ENCODE measurements at regions not wholly inside any gene's neighbourhood (a gene's known extent, or its start where the extent isn't known, plus 50 kb on each side); places are given as distances from the start of the nearest gene placed in this dataset.

GRCh38 chr5:166725593-166725992 lies 1565.9 kb upstream of the WWC1 start:
- FAIRE-seq (no peak), DNase-seq (ENCODE audit: low read depth, low spot score) (no peak)
- no peak overlapping the region for H3K27ac ChIP-seq (ENCODE audit: insufficient read depth, low read depth, low read length)
- H3K9ac ChIP-seq (replicated peaks; ENCODE audit: extremely low read depth, insufficient read depth, low read length), result no peak overlapping the region
- no peak overlapping the region for H3K4me3 ChIP-seq (replicated peaks in 1 of 3; ENCODE audit: insufficient read depth in 1 of 3, low read depth in 1 of 3, low read length in 3 of 3)
- no peaks in the 10 kb centered on the region for H4K20me1 ChIP-seq (replicated peaks; ENCODE audit: control insufficient read depth, extremely low read depth, insufficient read depth, low read length)
- no peak overlapping the region for H2AFZ ChIP-seq (ENCODE audit: low read depth, low read length)
- H3K4me2 ChIP-seq (ENCODE audit: insufficient read depth, low read length), result no peak overlapping the region
- no peaks in the 10 kb centered on the region for H3K36me3 ChIP-seq (ENCODE audit: control insufficient read depth in 2 of 2, extremely low read depth in 1 of 2, insufficient read depth in 2 of 2, low read length in 2 of 2)
- TF ChIP-seq GATA2 (IDR thresholded peaks at IDR 0.05; ENCODE audit: insufficient read depth, insufficient read length, low read depth, low read length) (no peak), MAX (IDR thresholded peaks at IDR 0.05; ENCODE audit: insufficient read depth, insufficient read length) (no peak), POLR2AphosphoS5 (IDR thresholded peaks at IDR 0.05; ENCODE audit: insufficient read depth, low read depth, low read length) (no peak), POLR2A (IDR thresholded peaks at IDR 0.05; ENCODE audit: low read depth, low read length) (no peak), JUN (IDR thresholded peaks at IDR 0.05; ENCODE audit: borderline replicate concordance, insufficient read depth, insufficient read length, low read depth) (no peak), EZH2 (IDR thresholded peaks at IDR 0.05; ENCODE audit: borderline replicate concordance, low read depth, low read length, severe bottlenecking) (no peak), MYC (IDR thresholded peaks at IDR 0.05; ENCODE audit: low read depth, low read length) (no peak), CTCF (IDR thresholded peaks at IDR 0.05; ENCODE audit: extremely low read depth in 1 of 2, insufficient read depth in 1 of 2, low read depth in 1 of 2, low read length in 2 of 2) (no peak), FOS (IDR thresholded peaks at IDR 0.05; ENCODE audit: borderline replicate concordance, insufficient read depth, low read length) (no peak)
- intact Hi-C loops (cut with micrococcal nuclease) (no loop called here), dilution Hi-C loops (cut with MboI; ENCODE audit: extremely low pct_ligation_motif_present, low sequenced_read_pairs) (no loop called here)
- no peaks in the 10 kb centered on the region for H3K4me1 ChIP-seq (ENCODE audit: control insufficient read depth, extremely low read depth, insufficient read depth, low read length)
- no peaks in the 10 kb centered on the region for H3K27me3 ChIP-seq (ENCODE audit: control insufficient read depth in 2 of 2, insufficient read depth in 2 of 2, low read length in 2 of 2)
- POLR2A ChIA-PET, result no interaction called here
- H3K9me3 ChIP-seq (replicated peaks; ENCODE audit: control insufficient read depth, insufficient read depth, low read length), result peaks cover 4% of the 10 kb centered on the region
- CTCF ChIA-PET, result no interaction called here
- no peaks in the 10 kb centered on the region for H3K9me1 ChIP-seq (replicated peaks; ENCODE audit: control insufficient read depth, extremely low read depth, insufficient read depth, low read length)
- no peaks in the 10 kb centered on the region for H3K79me2 ChIP-seq (ENCODE audit: control insufficient read depth, insufficient read depth, low read length)
- BruUV-seq (replicated peaks), result no TSS peak

All from endothelial cell of umbilical vein (primary cell).